OCI-LY3 (cell line): ENCODE measurements at regions not wholly inside any gene's neighbourhood (a gene's known extent, or its start where the extent isn't known, plus 50 kb on each side); places are given as distances from the start of the nearest gene placed in this dataset.

Experiments
- H2AFZ ChIP-seq: fragments of 200-600, 300-600 bp; shearing (Covaris generic); 2 replicates; pipeline ENCODE4 v1.6.0; 2014; ENCODE audit warnings: antibody characterized with exemption, low read depth, low read length
- H3K27ac ChIP-seq: fragments of 200-600, 300-600 bp; sonication (generic); 2 replicates; pipeline ENCODE4 v1.5.1; 2014; ENCODE audit warnings: mild to moderate bottlenecking, low read length, moderate library complexity, mixed read lengths
- H3K27me3 ChIP-seq: fragments of 200-600, 300-600 bp; sonication (generic); 2 replicates; pipeline ENCODE4 v1.6.1; 2014; ENCODE audit warnings: low read depth, low read length, mixed read lengths
- H3K36me3 ChIP-seq: fragments of 200-600, 300-600 bp; sonication (generic); replicated peaks from 2 replicates; pipeline ENCODE3; 2014; ENCODE audit warnings: low read depth, low read length, mixed read lengths
- H3K4me1 ChIP-seq: fragments of 300-600, 200-600 bp; sonication (generic); 2 replicates; pipeline ENCODE4 v1.6.1; 2014; ENCODE audit warnings: low read length, mixed read lengths
- H3K4me2 ChIP-seq: fragments of 200-600, 300-600 bp; sonication (generic); 2 replicates; pipeline ENCODE4 v1.6.1; 2014; ENCODE audit warnings: low read length, mixed read lengths
- H3K4me3 ChIP-seq: fragments of 300-600, 200-600 bp; sonication (generic); 2 replicates; pipeline ENCODE4 v1.5.1; 2014; ENCODE audit warnings: antibody characterized with exemption, mild to moderate bottlenecking, low read length, moderate library complexity
- H3K79me2 ChIP-seq: fragments of 300-600, 200-600 bp; shearing (Covaris generic); 2 replicates; pipeline ENCODE4 v1.6.1; 2014; ENCODE audit warnings: mild to moderate bottlenecking, low read length, mixed read lengths
- H3K9ac ChIP-seq: fragments of 300-600, 200-600 bp; shearing (Covaris generic); 2 replicates; pipeline ENCODE4 v1.6.0; 2014; ENCODE audit warnings: mild to moderate bottlenecking, low read length, moderate library complexity
- H3K9me3 ChIP-seq: fragments of 200-600, 300-600 bp; shearing (Covaris generic); 2 replicates; pipeline ENCODE4 v1.6.1; 2014; ENCODE audit warnings: low read length, mixed read lengths; ENCODE audit not compliant: insufficient read depth
- H4K20me1 ChIP-seq: fragments of 200-600, 300-600 bp; sonication (generic); 2 replicates; pipeline ENCODE4 v1.6.1; 2016; ENCODE audit warnings: low read length, mixed read lengths; ENCODE audit not compliant: insufficient read depth
- EZH2phosphoT487 ChIP-seq: fragments of 200-600 bp; shearing (Covaris generic); IDR thresholded peaks from 2 replicates; pipeline ENCODE4 v1.6.1; 2018; ENCODE audit warnings: antibody characterized with exemption, mixed run types, low read depth
- TF ChIP-seq, protein P1 (sequence below): fragments of 200-600, 300-600 bp; sonication (generic); IDR thresholded peaks from 2 replicates; pipeline ENCODE4 v1.5.1; 2014; ENCODE audit warnings: antibody characterized with exemption, low read length, low read depth

DNA sequence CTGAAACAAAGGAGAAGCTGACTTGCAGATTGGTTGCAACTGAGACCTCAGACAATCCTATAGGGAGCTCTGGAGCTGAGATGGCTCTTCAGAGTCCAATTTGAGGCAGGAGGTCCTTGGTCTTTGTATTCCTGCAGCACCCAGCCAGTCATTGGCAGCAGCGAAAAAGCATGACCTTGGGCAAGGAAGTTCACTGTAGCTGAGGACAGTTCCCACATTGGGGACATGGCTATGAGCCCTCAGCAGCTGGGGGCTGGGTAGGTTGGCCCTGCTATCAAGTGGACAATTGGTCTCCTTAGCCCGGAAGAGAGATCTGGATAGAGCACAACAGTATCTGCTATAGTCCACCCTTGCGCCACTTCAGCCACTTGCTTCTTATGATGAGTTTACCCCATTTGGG is 56.9 kb upstream of the ATP6AP2 start:
- Histone ChIP-seq H2AFZ (no peak overlapping the region), H3K9ac (no peak overlapping the region), H3K79me2 (no peaks in the 10 kb centered on the region), H3K27me3 (no peaks in the 10 kb centered on the region), H3K36me3 (no peaks in the 10 kb centered on the region), H3K4me1 (no peaks in the 10 kb centered on the region), H3K9me3 (no peaks in the 10 kb centered on the region), H3K4me2 (no peak overlapping the region), H4K20me1 (no peaks in the 10 kb centered on the region), H3K4me3 (no peak overlapping the region), H3K27ac (no peak overlapping the region)
- no peak for TF ChIP-seq EZH2phosphoT487
- TF ChIP-seq, protein P1, sequence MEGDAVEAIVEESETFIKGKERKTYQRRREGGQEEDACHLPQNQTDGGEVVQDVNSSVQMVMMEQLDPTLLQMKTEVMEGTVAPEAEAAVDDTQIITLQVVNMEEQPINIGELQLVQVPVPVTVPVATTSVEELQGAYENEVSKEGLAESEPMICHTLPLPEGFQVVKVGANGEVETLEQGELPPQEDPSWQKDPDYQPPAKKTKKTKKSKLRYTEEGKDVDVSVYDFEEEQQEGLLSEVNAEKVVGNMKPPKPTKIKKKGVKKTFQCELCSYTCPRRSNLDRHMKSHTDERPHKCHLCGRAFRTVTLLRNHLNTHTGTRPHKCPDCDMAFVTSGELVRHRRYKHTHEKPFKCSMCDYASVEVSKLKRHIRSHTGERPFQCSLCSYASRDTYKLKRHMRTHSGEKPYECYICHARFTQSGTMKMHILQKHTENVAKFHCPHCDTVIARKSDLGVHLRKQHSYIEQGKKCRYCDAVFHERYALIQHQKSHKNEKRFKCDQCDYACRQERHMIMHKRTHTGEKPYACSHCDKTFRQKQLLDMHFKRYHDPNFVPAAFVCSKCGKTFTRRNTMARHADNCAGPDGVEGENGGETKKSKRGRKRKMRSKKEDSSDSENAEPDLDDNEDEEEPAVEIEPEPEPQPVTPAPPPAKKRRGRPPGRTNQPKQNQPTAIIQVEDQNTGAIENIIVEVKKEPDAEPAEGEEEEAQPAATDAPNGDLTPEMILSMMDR: no peak

DNA sequence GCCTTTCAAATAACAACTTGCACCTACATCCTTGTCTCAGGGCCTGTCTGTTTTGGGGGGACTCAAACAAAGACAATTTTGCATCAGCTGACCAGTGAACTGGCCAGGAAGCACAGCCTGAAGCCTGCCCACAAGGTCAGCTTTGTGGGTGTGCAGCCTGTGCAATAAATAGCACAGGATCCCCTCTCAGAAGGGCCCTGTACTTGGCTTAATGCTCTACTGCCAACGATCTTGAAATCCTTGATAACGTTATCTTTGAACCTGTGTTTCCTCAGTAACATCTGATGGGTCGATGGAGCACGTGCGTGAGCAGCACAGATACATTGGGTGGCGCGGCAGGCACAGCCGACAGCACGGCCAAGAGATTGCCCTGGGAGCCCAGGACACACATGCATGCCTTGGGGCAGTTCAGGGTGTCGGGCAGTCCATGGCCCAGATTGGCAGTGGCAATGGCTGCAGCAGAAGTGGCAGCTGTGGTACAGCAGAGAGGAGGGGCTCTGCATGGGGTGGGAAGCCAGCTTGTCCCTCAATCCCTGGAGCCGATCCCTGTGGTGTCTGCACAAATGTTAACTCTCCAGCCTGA is 58.8 kb upstream of the ATP6AP2 start:
- Histone ChIP-seq H3K9me3 (no peaks in the 10 kb centered on the region), H3K4me2 (no peak overlapping the region), H4K20me1 (no peaks in the 10 kb centered on the region), H3K36me3 (no peaks in the 10 kb centered on the region), H3K4me3 (no peak overlapping the region), H3K4me1 (no peaks in the 10 kb centered on the region), H3K9ac (no peak overlapping the region), H2AFZ (no peak overlapping the region), H3K27me3 (no peaks in the 10 kb centered on the region), H3K27ac (no peak overlapping the region), H3K79me2 (no peaks in the 10 kb centered on the region)
- TF ChIP-seq, protein P1: no peak
- no peak for TF ChIP-seq EZH2phosphoT487

DNA sequence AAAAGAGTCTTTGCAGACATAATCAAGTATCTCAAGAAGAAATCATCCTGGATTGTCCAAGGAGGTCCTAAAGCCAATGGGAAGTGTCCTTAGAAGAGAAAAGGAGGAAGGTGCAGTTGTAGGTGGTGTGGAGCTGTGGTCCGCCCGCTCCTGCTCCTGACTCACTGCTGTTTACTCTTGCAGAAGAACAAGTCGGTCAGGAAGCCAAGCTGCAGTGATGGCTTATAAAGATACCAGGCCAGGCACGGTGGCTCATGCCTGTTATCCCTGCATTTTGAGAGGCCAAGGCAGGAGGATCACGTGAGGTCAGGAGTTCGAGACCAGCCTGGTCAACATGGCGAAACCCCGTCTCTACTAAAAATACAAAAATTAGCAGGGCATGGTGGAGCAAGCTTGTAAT is 66.4 kb upstream of the ATP6AP2 start:
- no peak overlapping the region for H3K9ac ChIP-seq
- H3K36me3 ChIP-seq: no peaks in the 10 kb centered on the region
- no peaks in the 10 kb centered on the region for H3K4me1 ChIP-seq
- H3K4me2 ChIP-seq: no peak overlapping the region
- H4K20me1 ChIP-seq: no peaks in the 10 kb centered on the region
- no peaks in the 10 kb centered on the region for H3K27me3 ChIP-seq
- TF ChIP-seq, protein P1: no peak
- TF ChIP-seq EZH2phosphoT487: no peak
- no peak overlapping the region for H3K4me3 ChIP-seq
- H3K9me3 ChIP-seq: no peaks in the 10 kb centered on the region
- H3K27ac ChIP-seq: no peak overlapping the region
- H2AFZ ChIP-seq: no peak overlapping the region
- H3K79me2 ChIP-seq: no peaks in the 10 kb centered on the region

GRCh38 chrX:40513835-40514234 is 66.9 kb upstream of the ATP6AP2 start:
- H3K79me2 ChIP-seq: no peaks in the 10 kb centered on the region
- H3K9ac ChIP-seq: no peak overlapping the region
- no peaks in the 10 kb centered on the region for H3K9me3 ChIP-seq
- H4K20me1 ChIP-seq: no peaks in the 10 kb centered on the region
- no peaks in the 10 kb centered on the region for H3K27me3 ChIP-seq
- no peak overlapping the region for H2AFZ ChIP-seq
- H3K4me3 ChIP-seq: no peak overlapping the region
- no peak overlapping the region for H3K27ac ChIP-seq
- H3K4me2 ChIP-seq: no peak overlapping the region
- no peaks in the 10 kb centered on the region for H3K4me1 ChIP-seq
- H3K36me3 ChIP-seq: no peaks in the 10 kb centered on the region
- TF ChIP-seq, protein P1: no peak
- TF ChIP-seq EZH2phosphoT487: no peak
